GM18505 (cell line): ENCODE measurements at regions not wholly inside any gene's neighbourhood (a gene's known extent, or its start where the extent isn't known, plus 50 kb on each side); places are given as distances from the start of the nearest gene placed in this dataset.
"Not testable (repeated sequence)": the region's sequence is repeated elsewhere in the genome, so short reads cannot be mapped to it uniquely, and the experiment has no call there.

Experiments
- ATAC-seq: cut with Tn5 transposase; IDR thresholded peaks from one replicate; pipeline ENCODE4 v1.9.1; 2021; ENCODE audit not compliant: unreplicated experiment
- POLR2A ChIP-seq: IDR thresholded peaks from 4 replicates; pipeline ENCODE4 v1.6.1; 2011; ENCODE audit warnings: borderline replicate concordance; ENCODE audit not compliant: insufficient read depth, insufficient read length; ENCODE audit errors: extremely low read depth

DNA sequence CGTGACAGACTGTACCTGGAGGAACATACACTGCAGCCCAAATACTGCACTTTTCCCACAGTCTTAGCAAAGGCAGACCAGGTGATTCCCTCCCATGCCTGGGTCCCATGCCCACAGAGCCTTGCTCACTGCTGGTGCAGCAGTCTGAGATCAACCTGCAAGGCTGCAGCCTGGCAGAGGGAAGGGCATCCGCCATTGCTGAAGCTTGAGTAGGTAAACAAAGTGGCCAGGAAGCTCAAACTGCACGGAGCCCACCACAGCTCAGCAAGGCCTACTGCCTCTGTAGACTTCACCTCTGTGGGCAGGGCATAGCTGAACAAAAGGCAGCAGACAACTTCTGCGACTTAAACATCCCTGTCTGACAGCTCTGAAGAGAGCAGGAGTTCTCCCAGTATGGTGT lies 597.8 kb upstream of the MBL2 start:
- no peak for ATAC-seq

GRCh38 chr10:53361936-53362335 lies 589.4 kb upstream of the MBL2 start:
- TF ChIP-seq POLR2A, result no peak
- ATAC-seq, result no peak

More for the DNA sequence above, 597.8 kb upstream of the MBL2 start:
- no peak for TF ChIP-seq POLR2A

DNA sequence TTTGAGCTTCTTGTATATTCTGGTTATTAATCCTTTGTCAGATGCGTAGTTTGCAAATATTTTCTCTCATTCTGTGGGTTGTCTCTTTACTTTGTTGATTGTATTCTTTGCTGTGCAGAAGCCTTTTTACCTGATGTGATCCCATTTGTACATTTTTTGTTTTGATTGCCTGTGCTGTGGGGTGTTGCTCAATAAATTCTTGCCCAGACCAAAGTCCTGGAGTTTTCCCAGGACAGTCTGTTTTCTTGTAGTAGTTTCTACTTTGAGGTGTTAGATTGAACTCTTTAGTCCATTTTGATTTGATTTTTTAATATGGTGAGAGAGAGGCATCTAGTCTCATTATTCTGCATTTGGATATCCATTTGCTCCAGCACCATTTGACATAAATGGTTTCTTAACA lies 588.7 kb upstream of the MBL2 start:
- ATAC-seq, result no peak

DNA sequence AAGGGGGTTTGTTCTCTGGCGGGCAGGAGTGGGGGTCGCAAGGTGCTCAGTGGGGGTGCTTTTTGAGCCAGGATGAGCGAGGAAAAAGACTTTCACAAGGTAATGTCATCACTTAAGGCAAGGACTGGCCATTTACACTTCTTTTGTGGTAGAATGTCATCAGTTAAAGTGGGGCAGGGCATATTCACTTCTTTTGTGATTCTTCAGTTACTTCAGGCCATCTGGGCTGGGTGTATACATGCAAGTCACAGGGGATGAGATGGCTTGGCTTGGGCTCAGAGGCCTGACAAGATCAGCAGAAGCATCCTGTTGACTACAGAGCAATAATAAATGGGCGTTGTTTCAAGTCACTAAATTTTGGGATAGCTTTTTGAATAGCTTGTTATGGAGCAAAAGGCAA lies 586.4 kb upstream of the MBL2 start:
- not testable (repeated sequence) for ATAC-seq

More for the DNA sequence above, 588.7 kb upstream of the MBL2 start:
- no peak for TF ChIP-seq POLR2A

- no peak for ATAC-seq
- TF ChIP-seq POLR2A, result no peak
These were observed 586.0 kb upstream of the MBL2 start for GRCh38 chr10:53358536-53358935.

DNA sequence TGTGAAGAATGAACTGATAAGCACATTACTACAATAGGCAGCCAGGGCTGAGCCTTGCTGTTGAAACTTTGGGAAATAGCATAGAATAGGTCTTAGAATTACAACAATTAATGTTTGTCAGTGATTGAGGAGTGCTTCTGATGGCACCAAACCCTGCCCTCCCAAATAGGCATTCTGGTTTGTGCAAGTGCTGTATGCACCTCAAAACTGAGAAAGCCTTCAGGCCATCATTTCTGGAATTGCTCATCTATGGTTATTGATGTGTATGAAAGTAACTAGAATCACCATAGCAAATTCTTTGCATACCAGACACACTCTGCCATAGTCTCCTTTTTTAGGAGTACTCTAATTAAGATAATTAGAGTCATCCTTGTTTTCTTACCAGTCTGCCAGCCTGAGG lies 585.0 kb upstream of the MBL2 start:
- no peak for TF ChIP-seq POLR2A
- ATAC-seq, result no peak

DNA sequence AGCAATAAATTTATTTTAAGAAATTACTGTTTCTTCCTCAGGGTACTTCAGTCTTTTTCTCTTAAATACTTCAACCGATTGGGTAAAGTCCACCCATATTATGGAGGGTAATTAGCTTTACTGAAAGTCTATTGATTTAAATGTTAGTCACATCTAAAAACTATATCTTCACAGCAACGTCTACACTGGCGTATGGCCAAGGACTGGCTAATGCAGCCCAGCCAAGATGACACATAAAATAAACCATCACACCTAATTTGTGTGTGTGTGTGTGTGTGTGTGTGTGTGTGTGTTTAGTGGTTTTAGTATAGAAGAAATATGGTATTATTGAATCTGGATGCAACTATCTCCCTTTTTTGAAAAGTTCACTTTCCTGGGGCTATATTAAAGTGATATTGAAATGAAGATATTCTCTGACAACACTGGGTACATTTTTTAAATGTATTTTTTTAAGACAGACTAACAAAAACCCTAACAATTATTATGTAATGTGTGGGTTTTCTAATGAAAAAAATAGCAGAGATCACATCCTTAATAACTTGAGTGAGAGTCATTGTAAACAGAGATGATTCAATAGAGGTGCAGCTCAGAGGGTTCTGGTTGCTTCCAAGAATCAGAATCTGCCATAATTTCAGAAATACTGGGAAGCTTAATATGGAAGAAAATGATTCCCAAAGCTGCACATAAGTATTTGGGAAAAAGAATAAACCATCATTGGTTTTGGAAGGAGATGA lies 584.2 kb upstream of the MBL2 start:
- ATAC-seq, result no peak
- TF ChIP-seq POLR2A, result no peak

GRCh38 chr10:53342531-53342930 lies 569.9 kb upstream of the MBL2 start:
- ATAC-seq, result not testable (repeated sequence)

- ATAC-seq, result not testable (repeated sequence)
These were observed 565.6 kb upstream of the MBL2 start for GRCh38 chr10:53338199-53338598.

DNA sequence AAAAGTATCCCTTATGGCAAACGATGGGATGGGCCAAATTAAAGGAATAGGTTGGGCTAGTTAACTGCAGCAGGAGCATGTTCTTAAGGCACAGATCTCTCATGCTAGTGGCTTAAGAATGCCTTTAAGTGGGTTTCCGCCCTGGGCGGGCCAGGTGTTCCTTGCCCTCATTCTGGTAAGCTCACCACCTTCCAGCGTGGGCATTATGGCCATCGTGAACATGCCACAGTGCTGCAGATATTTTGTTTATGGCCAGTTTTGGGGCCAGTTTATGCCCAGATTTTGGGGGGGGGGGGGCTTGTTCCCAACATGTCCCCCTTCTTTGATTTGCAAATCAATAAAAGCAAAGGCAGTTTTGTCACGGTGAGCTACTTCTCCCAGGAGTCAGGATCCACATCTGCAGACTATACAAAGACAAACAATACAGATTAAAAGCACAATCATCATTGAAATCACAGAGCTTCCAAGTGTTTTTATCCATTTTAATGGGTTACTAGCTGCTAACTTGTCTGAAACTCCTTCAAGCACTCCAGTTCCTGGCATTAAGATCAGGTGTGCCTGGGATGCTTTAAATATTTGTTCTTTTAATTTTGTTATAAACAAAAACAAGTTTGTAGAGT lies 563.3 kb upstream of the MBL2 start:
- ATAC-seq, result not testable (repeated sequence)

DNA sequence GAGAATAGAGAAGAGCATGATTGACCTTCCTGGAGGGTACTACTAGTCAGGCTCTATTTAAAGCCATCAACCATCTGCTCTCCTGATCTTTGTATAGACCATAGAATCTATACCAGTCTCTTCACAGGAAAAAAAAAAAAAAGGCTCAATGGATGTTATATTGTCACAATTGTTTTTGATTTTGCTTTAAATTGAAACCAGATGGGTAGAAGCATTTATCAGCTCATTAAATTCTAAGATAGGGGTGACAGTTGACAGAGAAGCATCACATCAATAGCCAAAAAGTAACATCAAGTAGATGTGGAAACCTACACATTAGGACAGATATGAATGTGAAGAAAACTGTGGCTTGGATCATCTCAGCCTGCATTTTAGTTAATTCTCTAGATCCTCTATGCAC lies 558.9 kb upstream of the MBL2 start:
- no peak for TF ChIP-seq POLR2A
- ATAC-seq, result no peak

GRCh38 chr10:53326401-53327305 lies 554.1 kb upstream of the MBL2 start:
- ATAC-seq, result not testable (repeated sequence)

- no peak for TF ChIP-seq POLR2A
- no peak for ATAC-seq
These were observed 552.5 kb upstream of the MBL2 start for GRCh38 chr10:53325066-53325465.

GRCh38 chr10:53315709-53316108 lies 543.1 kb upstream of the MBL2 start:
- TF ChIP-seq POLR2A, result no peak
- ATAC-seq, result no peak
